GM23248 (cell line): ENCODE measurements at regions not wholly inside any gene's neighbourhood (a gene's known extent, or its start where the extent isn't known, plus 50 kb on each side); places are given as distances from the start of the nearest gene placed in this dataset.

Source experiments
- DNase-seq: peaks from one replicate; pipeline ENCODE4 v3.0.0-alpha.2; 2015
- H2AFZ ChIP-seq: fragments of 200-600 bp; sonication (generic); 2 replicates; pipeline ENCODE4 v1.6.1; 2016; ENCODE audit warnings: antibody characterized with exemption
- H3F3A ChIP-seq: fragments of 200-600 bp; sonication (generic); 2 replicates; pipeline ENCODE4 v1.6.1; 2016; ENCODE audit warnings: mild to moderate bottlenecking, antibody characterized with exemption, mixed run types; ENCODE audit not compliant: insufficient read depth
- H3K27ac ChIP-seq: fragments of 200-600 bp; sonication (generic); 2 replicates; pipeline ENCODE4 v1.5.1; 2016; ENCODE audit warnings: mild to moderate bottlenecking
- H3K27me3 ChIP-seq: fragments of 200-600 bp; sonication (generic); replicated peaks from 2 replicates; pipeline ENCODE4 v1.6.1; 2016; ENCODE audit warnings: mild to moderate bottlenecking; ENCODE audit not compliant: insufficient read depth
- H3K36me3 ChIP-seq: fragments of 200-600 bp; sonication (generic); 2 replicates; pipeline ENCODE4 v1.6.1; 2016; ENCODE audit warnings: low read depth, mild to moderate bottlenecking
- H3K4me1 ChIP-seq: fragments of 200-600 bp; sonication (generic); 2 replicates; pipeline ENCODE4 v1.6.1; 2016; ENCODE audit warnings: mild to moderate bottlenecking; ENCODE audit not compliant: insufficient read depth
- H3K4me2 ChIP-seq: fragments of 200-600 bp; sonication (generic); one replicate; pipeline ENCODE4 v1.6.1; 2016; ENCODE audit warnings: mild to moderate bottlenecking; ENCODE audit not compliant: unreplicated experiment
- H3K4me3 ChIP-seq: fragments of 200-600 bp; sonication (generic); 2 replicates; pipeline ENCODE4 v1.5.1; 2016; ENCODE audit warnings: mild to moderate bottlenecking
- H3K79me2 ChIP-seq: fragments of 200-600 bp; sonication (generic); 2 replicates; pipeline ENCODE4 v1.6.1; 2016; ENCODE audit warnings: mild to moderate bottlenecking; ENCODE audit not compliant: insufficient read depth
- H3K9ac ChIP-seq: fragments of 200-600 bp; sonication (generic); 2 replicates; pipeline ENCODE4 v1.6.1; 2016; ENCODE audit warnings: mild to moderate bottlenecking
- H3K9me2 ChIP-seq: fragments of 200-600 bp; sonication (generic); 2 replicates; pipeline ENCODE4 v1.6.1; 2016; ENCODE audit warnings: mixed run types, mild to moderate bottlenecking, moderate library complexity; ENCODE audit not compliant: insufficient read depth
- H3K9me3 ChIP-seq: fragments of 200-600 bp; sonication (generic); one replicate; pipeline ENCODE4 v1.6.1; 2017; ENCODE audit warnings: low read depth
- H4K20me1 ChIP-seq: fragments of 200-600 bp; sonication (generic); 2 replicates; pipeline ENCODE4 v1.6.0; 2016; ENCODE audit not compliant: insufficient read depth
- EZH2 ChIP-seq: fragments of 200-600 bp; sonication (generic); IDR thresholded peaks from 2 replicates; pipeline ENCODE4 v1.6.1; 2018; ENCODE audit warnings: antibody characterized with exemption, mild to moderate bottlenecking; ENCODE audit not compliant: insufficient read depth, poor library complexity, severe bottlenecking
- EZH2phosphoT487 ChIP-seq: fragments of 200-600 bp; sonication (generic); IDR thresholded peaks from 2 replicates; pipeline ENCODE4 v1.6.1; 2018; ENCODE audit warnings: antibody characterized with exemption, moderate library complexity, mild to moderate bottlenecking, low read depth; ENCODE audit not compliant: insufficient read depth
- WGBS, 2 experiments: methylation state at CpG; one replicate each; pipeline ENCODE4 v1.1.6; 2015 to 2017; ENCODE audit warnings: low lambda C conversion rate in 2 of 2, low coverage in 1 of 2; ENCODE audit errors: missing lambda C conversion rate in 2 of 2; 5-methylcytosine and 5-hydroxymethylcytosine counted together
- in situ Hi-C: fragments of 300-500 bp; cut with MboI; formaldehyde crosslinking; loops from 2 replicates; pipeline ENCODE4 v1.15.0; 2020

DNA sequence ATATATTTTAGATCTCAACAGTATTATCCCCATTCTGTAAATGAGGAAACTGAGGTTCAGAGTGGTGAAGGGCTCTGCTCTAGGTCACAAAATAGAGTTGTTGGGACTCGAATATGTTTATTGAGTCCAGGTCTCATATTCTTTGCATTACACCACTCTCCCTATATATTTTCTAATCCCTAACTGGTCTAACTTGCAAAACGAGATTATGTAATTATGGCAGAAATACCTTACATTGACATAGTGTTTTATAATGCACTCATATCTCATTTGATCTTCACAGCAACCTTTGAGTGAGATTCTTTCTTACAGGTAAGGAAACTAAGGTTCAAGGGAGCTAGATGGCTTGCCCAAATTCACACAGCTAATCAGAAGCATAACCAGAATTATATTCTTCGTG is 106.9 kb upstream of the LRIG3 start:
- no peak overlapping the region for H3K4me3 ChIP-seq
- TF ChIP-seq EZH2phosphoT487, result no peak
- H4K20me1 ChIP-seq, result no peaks in the 10 kb centered on the region
- no peaks in the 10 kb centered on the region for H3K36me3 ChIP-seq
- no peaks in the 10 kb centered on the region for H3K9me3 ChIP-seq
- H2AFZ ChIP-seq, result no peak overlapping the region
- H3K27ac ChIP-seq, result no peak overlapping the region
- WGBS, 2 experiments, result 67 to 71% methylated on average over 3 of the region's 3 CpGs
- H3K9ac ChIP-seq, result no peak overlapping the region
- no peaks in the 10 kb centered on the region for H3K9me2 ChIP-seq
- peaks cover 17% of the 10 kb centered on the region; the same call in 1 of the 2 replicates for H3F3A ChIP-seq
- no peak for DNase-seq
- no peaks in the 10 kb centered on the region for H3K79me2 ChIP-seq
- no peaks in the 10 kb centered on the region for H3K27me3 ChIP-seq
- H3K4me2 ChIP-seq, result no peak overlapping the region
- peaks cover 18% of the 10 kb centered on the region for H3K4me1 ChIP-seq
- in situ Hi-C loops, result no loop called here

- peaks cover 24% of the 10 kb centered on the region for H3K4me1 ChIP-seq
- H3K9me2 ChIP-seq, result no peaks in the 10 kb centered on the region
- no peaks in the 10 kb centered on the region for H3K9me3 ChIP-seq
- in situ Hi-C loops, result no loop called here
- H3K27me3 ChIP-seq, result no peaks in the 10 kb centered on the region
- WGBS, 2 experiments, result 5 to 12% methylated on average over 4 of the region's 4 CpGs
- no peak for TF ChIP-seq EZH2phosphoT487
- TF ChIP-seq EZH2, result no peak
- H3K36me3 ChIP-seq, result no peaks in the 10 kb centered on the region
- H3K79me2 ChIP-seq, result no peaks in the 10 kb centered on the region
- H3K9ac ChIP-seq, result no peak overlapping the region
- H3K4me3 ChIP-seq, result peak overlapping the region; percentile 20; the same call in 1 of the 2 replicates
- H3F3A ChIP-seq, result peaks cover 17% of the 10 kb centered on the region; the same call in 1 of the 2 replicates
- H3K27ac ChIP-seq, result peak overlapping the region; percentile 46
- H3K4me2 ChIP-seq, result peak overlapping the region; percentile 73
- peak; percentile 60 for DNase-seq
- no peaks in the 10 kb centered on the region for H4K20me1 ChIP-seq
- H2AFZ ChIP-seq, result peak overlapping the region; percentile 44
These were observed 103.6 kb upstream of the LRIG3 start for GRCh38 chr12:59023861-59024424.

DNA sequence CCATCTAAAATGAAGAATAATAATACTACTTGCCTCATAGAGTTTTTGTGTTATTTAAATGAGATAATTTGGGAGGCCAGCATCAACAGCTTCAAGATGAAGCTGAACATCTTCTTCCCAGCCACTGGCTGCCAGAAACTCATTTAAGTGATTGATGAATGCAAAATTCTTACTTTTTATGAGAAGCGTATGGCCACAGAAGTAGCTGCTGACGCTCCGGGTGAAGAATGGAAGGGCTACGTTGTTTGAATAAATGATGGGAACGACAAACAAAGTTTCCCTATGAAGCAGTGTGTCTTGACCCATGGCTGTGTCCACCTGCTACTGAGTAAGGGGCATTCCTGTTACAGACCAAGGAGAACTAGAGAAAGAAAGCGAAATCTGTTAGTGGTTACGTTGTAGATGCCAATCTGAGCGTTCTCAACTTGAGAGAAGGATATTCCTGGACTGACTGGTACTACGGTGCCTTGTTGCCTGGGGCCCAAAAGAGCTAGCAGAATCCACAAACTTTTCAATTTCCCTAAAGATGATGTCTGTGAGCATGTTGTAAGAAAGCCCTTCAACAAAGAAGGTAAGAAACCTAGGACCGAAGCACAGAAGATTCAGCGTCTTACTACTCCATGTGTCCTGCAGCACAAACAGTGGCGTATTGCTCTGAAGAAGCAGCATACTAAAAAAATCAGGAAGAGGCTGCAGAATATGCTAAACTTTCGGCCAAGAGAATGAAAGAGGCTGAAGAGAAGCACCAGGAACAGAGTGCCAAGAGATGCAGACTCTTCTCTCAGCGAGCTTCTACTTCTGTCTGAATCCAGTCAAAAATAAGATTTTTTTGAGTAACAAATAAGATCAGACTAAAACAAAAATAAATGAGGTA is 100.0 kb upstream of the LRIG3 start:
- Histone ChIP-seq H3K4me3 (peak overlapping the region; percentile 67), H3K9ac (peak overlapping the region; percentile 39)
- 6 to 8% methylated on average over 14 of the region's 14 CpGs for WGBS, 2 experiments

DNA sequence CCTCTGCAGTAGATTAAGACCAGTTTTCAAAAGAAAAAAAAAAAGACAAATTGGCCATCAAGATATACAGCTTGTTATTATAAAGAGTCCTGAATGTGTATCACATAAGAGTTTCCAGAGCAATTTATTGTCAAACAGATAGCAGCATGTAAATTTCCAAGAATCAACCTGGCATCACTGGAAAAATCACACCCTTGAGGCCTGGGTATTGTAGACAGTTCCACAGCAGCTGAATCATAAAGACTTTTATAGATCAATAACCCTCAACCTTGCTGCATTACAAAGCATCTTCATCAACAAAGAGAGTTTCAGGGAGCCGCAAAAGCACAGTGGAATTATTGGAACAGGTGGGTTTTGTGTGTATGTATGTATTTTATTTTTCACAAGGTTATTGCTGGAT is 94.6 kb upstream of the LRIG3 start:
- WGBS, 2 experiments, result 96 to 97% methylated on average over 1 of the region's 1 CpG

More for the DNA sequence above, 100.0 kb upstream of the LRIG3 start:
- no peaks in the 10 kb centered on the region for H4K20me1 ChIP-seq
- no peaks in the 10 kb centered on the region for H3K36me3 ChIP-seq
- H3K27ac ChIP-seq, result 0 out of 2 replicates have a peak overlapping the region, but pooled peaks have one; percentile 2
- H2AFZ ChIP-seq, result peak overlapping the region; percentile 78
- H3K9me2 ChIP-seq, result no peaks in the 10 kb centered on the region
- H3K9me3 ChIP-seq, result no peaks in the 10 kb centered on the region
- no peaks in the 10 kb centered on the region for H3K79me2 ChIP-seq
- peaks cover 17% of the 10 kb centered on the region; the same call in 1 of the 2 replicates for H3F3A ChIP-seq
- peak; percentile 53 for DNase-seq
- H3K27me3 ChIP-seq, result no peaks in the 10 kb centered on the region
- TF ChIP-seq EZH2, result no peak
- no peak for TF ChIP-seq EZH2phosphoT487
- H3K4me2 ChIP-seq, result peak overlapping the region; percentile 84
- in situ Hi-C loops, result no loop called here
- H3K4me1 ChIP-seq, result peaks cover 24% of the 10 kb centered on the region

More for the DNA sequence above, 94.6 kb upstream of the LRIG3 start:
- no peak overlapping the region for H3K9ac ChIP-seq
- H2AFZ ChIP-seq, result no peak overlapping the region
- no peak for DNase-seq
- no peak overlapping the region for H3K4me2 ChIP-seq
- in situ Hi-C loops, result no loop called here
- H3K4me3 ChIP-seq, result no peak overlapping the region
- H3K4me1 ChIP-seq, result peaks cover 4% of the 10 kb centered on the region; the same call in 1 of the 2 replicates
- H3K27ac ChIP-seq, result no peak overlapping the region
- H3K79me2 ChIP-seq, result no peaks in the 10 kb centered on the region
- H3K36me3 ChIP-seq, result no peaks in the 10 kb centered on the region
- no peaks in the 10 kb centered on the region for H3K27me3 ChIP-seq
- TF ChIP-seq EZH2 (no peak), EZH2phosphoT487 (no peak)
- no peaks in the 10 kb centered on the region for H3F3A ChIP-seq
- no peaks in the 10 kb centered on the region for H3K9me2 ChIP-seq
- no peaks in the 10 kb centered on the region for H3K9me3 ChIP-seq
- no peaks in the 10 kb centered on the region for H4K20me1 ChIP-seq
